GM21423 (cell line): ENCODE measurements at regions not wholly inside any gene's neighbourhood (a gene's known extent, or its start where the extent isn't known, plus 50 kb on each side); places are given as distances from the start of the nearest gene placed in this dataset.

Experiments used
- ATAC-seq: cut with Tn5 transposase; IDR thresholded peaks from one replicate; pipeline ENCODE4 v1.9.1; 2021; ENCODE audit warnings: mild to moderate bottlenecking, moderate library complexity; ENCODE audit not compliant: unreplicated experiment

DNA sequence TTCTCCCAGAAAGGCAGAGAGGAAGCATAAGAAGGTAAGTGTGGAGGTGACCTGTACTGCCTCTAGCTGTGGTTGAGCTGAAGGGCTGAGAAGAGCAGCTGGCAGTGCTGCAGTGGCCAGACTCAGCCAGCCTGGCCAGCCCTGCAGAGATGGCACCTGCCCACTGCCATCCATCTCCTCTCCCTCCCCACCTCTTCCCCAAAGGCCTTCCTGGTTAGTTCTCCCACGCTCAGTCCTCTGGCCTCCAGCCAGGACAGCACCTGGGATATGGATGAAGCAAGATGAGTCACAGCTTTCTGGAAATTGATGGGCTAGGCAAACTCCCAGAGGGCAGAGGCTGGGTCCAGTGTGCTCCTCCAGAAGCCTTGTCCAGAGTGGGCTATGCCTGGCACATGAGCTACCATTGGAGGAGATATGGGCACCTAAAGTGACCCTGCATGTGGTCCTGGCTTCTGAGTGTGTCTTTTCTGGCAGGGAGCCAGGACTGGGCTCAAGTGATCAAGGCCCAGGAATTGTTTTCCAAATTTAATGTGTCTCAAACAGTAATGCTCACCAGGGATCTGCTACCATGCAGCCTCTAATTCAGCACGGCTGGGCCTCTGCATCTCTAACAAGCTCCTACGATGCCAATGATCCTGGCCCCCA lies 81.0 kb upstream of the CACUL1 start:
- ATAC-seq, result no peak

DNA sequence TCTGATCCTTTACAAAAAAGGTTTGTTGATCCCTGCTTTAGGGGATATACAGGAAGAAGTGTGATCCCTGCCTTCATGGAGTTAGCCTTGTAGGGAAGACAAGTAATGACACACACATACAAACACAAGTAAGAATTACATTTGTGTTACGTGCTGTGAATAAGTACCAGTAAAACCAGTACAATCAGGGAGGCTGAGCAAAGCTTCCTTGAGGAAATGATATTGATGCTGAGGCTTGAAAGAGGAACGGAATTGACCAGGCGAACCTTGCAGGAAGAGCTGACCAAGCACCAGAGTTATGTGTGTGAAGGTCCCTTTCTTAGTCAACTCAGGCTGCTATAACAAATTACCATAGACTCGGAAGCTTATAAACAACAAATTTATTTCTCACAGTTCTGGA lies 83.6 kb upstream of the CACUL1 start:
- no peak for ATAC-seq

GRCh38 chr10:118839348-118839747 lies 84.6 kb upstream of the CACUL1 start:
- ATAC-seq, result no peak

- ATAC-seq, result no peak
These were observed 85.5 kb upstream of the CACUL1 start for GRCh38 chr10:118840071-118840775.

- no peak for ATAC-seq
These were observed 86.2 kb upstream of the CACUL1 start for GRCh38 chr10:118840776-118841468.

GRCh38 chr10:118841881-118842605 lies 87.3 kb upstream of the CACUL1 start:
- no peak for ATAC-seq

DNA sequence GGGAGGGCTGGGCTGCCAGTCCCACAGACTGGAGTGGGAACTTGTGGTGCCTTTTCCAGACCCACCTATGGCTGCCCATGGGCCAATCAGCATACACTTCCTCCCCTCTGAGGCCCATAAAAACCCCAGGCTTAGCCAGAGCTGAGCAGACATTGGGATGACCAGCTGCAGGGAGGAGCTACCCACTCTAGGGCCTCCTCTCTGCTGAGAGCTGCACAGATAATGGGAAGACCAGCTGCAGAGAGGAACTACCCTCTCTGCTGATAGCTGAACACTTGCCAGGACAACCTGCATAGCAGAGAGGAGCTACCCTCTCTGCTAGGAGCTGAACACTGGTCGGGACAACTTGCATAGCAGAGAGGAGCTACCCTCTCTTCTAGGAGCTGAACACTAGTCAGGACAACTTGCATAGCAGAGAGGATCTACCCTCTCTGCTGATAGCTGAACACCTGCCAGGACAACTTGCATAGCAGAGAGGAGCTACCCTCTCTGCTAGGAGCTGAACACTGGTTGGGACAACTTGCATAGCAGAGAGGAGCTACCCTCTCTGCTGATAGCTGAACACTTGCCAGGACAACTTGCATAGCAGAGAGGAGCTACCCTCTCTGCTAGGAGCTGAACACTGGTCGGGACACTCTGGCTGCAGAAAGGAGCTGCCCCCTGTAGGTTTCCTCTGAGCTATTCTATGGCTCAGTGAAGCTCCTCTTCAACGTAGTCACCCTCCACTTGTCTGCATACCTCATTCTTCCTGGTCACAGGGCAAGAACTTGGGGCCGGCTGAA lies 88.3 kb upstream of the CACUL1 start:
- ATAC-seq, result no peak

GRCh38 chr10:118843647-118844265 lies 89.0 kb upstream of the CACUL1 start:
- no peak for ATAC-seq

- ATAC-seq, result no peak
These were observed 90.2 kb upstream of the CACUL1 start for GRCh38 chr10:118844731-118845521.

DNA sequence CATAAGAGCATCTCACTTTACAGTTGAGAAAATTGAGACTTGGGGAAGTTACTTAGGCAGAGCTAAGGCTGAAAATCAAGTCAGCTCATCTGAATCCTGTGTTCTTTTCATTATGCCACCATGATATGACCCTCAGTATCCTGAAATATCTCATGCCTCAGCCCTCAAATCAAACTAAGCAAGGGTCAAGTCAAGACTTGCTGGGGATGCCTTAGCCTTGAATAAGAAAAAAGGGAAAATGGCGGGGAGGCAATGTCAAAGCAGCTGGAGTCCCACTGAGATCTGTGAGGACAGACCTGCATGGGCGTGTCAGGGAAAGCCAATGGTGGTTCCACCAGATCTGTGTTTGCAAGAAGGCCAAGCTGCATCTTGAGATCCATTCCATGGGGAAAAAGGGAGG lies 91.0 kb upstream of the CACUL1 start:
- no peak for ATAC-seq

- ATAC-seq, result peak; percentile 81
These were observed 95.8 kb upstream of the CACUL1 start for GRCh38 chr10:118850418-118851061.

DNA sequence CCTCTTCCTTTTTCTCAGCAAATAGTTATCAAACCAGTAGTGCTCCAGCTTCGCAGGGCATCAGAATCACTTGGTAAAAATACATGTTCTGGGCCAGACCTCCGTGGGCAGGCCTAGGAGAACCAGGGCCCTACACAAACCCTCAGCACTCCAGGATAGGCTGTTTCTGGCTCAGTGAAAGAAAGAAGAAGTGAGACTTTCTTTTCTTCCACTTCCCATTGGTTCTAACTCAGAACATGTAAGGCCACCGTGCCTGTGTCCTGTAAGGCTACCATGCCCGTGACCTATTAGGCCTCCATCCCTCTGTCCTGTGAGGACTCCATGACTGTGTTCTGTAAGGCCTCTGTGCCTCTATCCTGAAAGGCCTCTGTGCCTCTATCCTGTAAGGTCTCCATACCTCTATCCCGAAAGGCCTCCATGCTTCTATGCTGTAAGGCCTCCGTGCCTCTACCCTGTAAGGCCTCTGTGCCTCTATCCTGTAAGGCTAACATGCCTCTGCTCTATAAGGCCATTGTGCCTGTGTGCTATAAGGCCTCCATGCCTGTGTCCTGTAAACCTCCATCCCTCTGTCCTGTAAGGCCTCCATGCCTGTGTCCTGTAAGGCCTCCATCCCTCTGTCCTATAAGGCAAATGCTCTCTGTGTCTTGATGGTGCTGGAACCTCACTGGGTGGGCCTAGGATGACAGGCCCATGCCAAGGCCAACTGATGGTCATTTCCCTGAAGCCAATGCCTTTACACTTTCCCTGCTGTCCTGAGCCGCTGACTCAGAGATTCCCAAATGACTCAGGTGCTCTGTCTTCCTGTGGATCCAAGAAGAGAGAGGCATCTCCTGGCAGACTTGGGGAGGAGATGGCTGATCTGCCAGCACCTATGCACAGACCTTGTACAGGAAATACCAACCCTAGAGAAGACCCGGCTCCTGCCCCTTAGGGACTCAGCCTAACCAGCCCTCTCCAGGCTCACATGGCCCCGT lies 96.6 kb upstream of the CACUL1 start:
- ATAC-seq, result no peak

- no peak for ATAC-seq
These were observed 99.1 kb upstream of the CACUL1 start for GRCh38 chr10:118853916-118854315.

DNA sequence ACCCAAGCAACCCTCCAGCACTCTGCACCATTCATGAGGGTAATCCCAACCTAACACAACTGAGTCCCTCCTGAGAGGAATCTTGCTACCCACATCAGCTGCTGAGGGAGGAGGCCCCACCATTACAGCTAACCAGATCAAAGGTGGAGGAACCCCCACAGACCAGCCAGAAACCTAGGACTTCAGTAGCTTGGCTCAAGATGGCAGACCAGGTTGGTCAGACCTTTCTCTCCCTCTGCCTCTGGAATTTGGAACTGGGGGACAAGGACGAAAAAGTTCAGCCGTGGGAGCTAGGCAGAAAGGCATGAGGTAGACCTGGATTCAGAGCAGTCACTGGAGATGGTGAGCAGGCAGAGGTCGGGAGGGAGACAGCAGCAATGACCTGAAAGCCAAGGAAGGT lies 101.3 kb upstream of the CACUL1 start:
- no peak for ATAC-seq

- ATAC-seq, result no peak
These were observed 111.4 kb upstream of the CACUL1 start for GRCh38 chr10:118865998-118866693.

DNA sequence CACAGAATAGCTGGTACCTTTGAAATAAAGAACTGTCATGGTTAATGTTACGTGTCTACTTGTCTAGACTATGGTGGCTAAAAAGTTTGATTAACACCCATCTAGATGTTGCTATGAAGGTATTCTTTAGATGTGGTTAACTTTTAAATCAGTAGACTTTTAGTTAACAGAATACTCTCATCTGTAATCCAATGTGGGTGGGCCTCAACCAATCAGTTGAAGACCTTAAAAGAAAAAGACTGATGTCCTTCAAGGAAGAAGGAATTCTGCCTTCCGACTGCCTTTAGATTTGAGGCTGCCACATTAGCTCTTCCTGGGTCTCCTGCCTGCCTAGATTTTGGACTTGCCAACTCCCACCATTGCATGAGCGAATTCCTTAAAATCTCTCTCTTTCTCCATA lies 113.0 kb upstream of the CACUL1 start:
- no peak for ATAC-seq

- ATAC-seq, result no peak
These were observed 113.8 kb upstream of the CACUL1 start for GRCh38 chr10:118868589-118868988.
